AG09319 (cell line): ENCODE measurements at regions not wholly inside any gene's neighbourhood (a gene's known extent, or its start where the extent isn't known, plus 50 kb on each side); places are given as distances from the start of the nearest gene placed in this dataset.

ENCODE experiments used
- DNase-seq: peaks from one replicate; pipeline ENCODE4 v3.0.0-alpha.2; 2010; ENCODE audit warnings: low read depth; ENCODE audit errors: extremely low read depth
- CTCF ChIP-seq: IDR thresholded peaks from 2 replicates; pipeline ENCODE4 v1.5.1; 2011; ENCODE audit warnings: low read depth, mild to moderate bottlenecking, inconsistent platforms, low read length, moderate library complexity

- no peak for DNase-seq
- no peak for TF ChIP-seq CTCF
Measured at GRCh38 chr18:6600667-6601167, 128.8 kb upstream of the ARHGAP28 start.

- no peak for TF ChIP-seq CTCF
Measured at GRCh38 chr18:6601241-6601640, 128.3 kb upstream of the ARHGAP28 start.

GRCh38 chr18:6602365-6602764, 127.2 kb upstream of the ARHGAP28 start:
- no peak for TF ChIP-seq CTCF
- no peak for DNase-seq

More at GRCh38 chr18:6601241-6601640, 128.3 kb upstream of the ARHGAP28 start:
- no peak for DNase-seq

- TF ChIP-seq CTCF, result no peak
Measured at GRCh38 chr18:6604573-6604941, 125.0 kb upstream of the ARHGAP28 start.

GRCh38 chr18:6605115-6605869, 124.2 kb upstream of the ARHGAP28 start:
- no peak for TF ChIP-seq CTCF
- no peak for DNase-seq

More at GRCh38 chr18:6604573-6604941, 125.0 kb upstream of the ARHGAP28 start:
- DNase-seq, result no peak

- DNase-seq, result no peak
- no peak for TF ChIP-seq CTCF
Measured at GRCh38 chr18:6606411-6607085, 123.0 kb upstream of the ARHGAP28 start.

- DNase-seq, result no peak
Measured at GRCh38 chr18:6607343-6607742, 122.2 kb upstream of the ARHGAP28 start.

More at GRCh38 chr18:6607343-6607742, 122.2 kb upstream of the ARHGAP28 start:
- TF ChIP-seq CTCF, result no peak
